ENCODE measurements at regions not wholly inside any gene's neighbourhood (a gene's known extent, or its start where the extent isn't known, plus 50 kb on each side); places are given as distances from the start of the nearest gene placed in this dataset.

DNA sequence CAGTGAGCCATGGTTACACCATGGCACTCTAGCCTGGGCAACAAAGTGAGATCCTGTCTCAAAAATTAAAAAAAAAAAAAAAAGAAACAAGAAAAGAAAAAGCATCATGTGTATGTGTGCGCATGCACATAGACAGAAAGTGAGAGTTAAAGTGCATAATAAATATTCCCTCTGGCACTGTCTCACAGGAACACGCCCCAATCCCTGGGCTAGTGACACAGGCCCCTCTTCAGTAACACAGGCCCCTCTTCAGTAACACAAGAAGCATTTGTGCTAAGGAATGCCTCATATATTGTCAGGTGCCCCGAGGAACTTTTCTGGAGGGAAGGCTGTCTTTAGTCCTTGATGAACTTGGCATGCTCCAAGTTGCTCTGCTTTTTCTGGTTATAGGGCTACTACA, 57.5 kb downstream of the RPL27A start:
- no peak for DNase-seq

- no peak for DNase-seq
Measured at GRCh38 chr11:8744423-8744822, 61.8 kb downstream of the RPL27A start.

DNA sequence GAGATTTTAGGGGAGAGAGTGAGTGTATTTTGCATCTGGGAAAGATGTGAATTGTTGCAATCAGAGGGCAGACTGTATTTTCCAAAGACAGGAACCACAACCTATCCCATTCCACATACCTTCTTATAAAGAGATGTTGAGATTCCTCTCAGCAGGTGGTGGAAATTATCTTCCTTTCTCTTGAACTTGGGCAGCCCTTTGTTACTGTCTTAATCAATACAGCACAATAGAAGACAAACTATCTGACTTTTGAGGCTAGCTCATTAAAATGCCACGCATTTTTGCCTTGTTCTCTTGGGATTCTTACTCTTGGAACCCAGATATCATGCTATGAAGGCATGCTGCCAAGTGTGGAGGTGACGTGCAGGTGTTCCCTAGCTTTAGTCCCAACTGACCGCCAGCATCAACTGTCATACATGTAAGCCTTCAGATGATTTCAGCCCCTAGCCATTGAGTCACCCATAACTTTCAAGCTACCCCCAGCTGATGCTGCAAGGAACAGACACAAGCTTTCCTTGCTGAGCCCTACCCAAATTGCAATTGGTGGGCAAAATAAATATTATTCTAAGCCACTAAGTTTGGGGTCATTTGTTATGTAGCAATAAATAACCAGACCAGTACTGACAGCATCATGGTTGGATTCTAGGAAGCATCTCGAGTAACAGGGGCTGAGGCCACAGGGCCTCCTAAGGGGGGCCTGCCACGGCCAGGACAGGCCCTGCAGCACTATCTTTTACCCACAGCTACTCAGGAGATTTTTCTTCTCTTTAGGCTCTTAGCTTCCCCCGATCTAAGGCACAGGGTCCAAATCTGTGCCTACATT, 63.0 kb downstream of the RPL27A start:
- no peak for DNase-seq

GRCh38 chr11:8746331-8746974, 63.9 kb downstream of the RPL27A start:
- no peak for DNase-seq

GRCh38 chr11:8747173-8747572, 64.6 kb downstream of the RPL27A start:
- no peak for DNase-seq

DNA sequence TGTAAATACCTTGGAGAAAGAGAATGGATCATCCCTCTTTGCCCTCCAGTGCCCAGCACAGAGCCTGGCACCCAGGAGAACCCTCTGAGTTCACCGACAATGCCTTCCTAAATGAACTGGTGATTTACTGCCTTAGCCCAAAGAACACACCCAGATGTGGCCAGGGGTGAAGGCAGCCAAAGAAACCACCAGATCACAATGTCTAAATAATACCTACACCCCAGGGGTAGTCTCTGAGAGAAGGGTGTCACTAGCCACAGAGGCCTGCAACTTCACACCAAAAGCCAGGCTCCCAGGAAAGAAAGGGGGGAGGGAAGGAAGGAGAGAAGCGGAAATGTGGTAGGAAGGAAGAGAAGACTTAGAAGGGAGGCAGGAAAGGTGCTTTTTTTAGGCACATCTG, 65.7 kb downstream of the RPL27A start:
- DNase-seq, result no peak

GRCh38 chr11:8749202-8749601, 66.6 kb downstream of the RPL27A start:
- no peak for DNase-seq

GRCh38 chr11:8754241-8754640, 71.6 kb downstream of the RPL27A start:
- peak; percentile 12 for DNase-seq

DNA sequence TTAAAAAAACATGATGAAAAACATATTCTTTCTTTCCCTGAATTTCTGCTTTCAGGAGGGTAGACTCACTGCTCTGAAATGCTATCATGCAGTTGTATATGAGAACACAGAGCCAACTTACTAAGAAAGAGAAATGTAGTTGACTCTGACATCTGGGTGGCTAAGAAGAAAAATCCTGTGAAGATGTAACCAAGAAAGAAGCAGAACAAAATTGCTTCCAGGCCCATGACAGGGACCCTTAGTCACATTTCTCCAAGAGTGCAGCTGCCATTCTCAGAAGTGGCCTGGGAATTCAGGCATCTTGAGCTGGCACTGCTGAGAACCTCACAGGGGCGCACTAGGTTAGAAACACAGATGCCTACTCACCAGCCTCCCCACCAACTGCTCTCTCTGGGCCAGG, 73.6 kb downstream of the RPL27A start:
- DNase-seq, result no peak

- no peak for DNase-seq
Measured at GRCh38 chr11:8757047-8757446, 74.5 kb downstream of the RPL27A start.

DNA sequence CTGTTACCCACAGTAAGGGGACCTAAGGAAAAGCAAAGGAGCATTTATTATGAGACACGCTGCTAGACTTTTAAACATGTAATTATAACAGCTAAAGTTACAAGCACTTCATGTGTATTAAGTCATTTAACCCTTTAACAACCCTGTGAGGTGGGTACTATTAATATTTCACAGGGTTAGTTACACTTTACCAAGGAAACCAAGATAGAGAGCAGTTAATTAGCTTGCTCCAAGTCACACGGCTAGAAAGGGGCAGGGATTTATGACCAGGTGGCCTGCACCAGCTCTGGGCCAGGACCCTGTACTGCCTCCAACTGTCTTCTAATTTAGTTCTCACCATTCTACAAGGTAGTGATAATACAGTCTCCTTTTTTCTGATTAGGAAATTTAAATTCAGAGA, 74.9 kb downstream of the RPL27A start:
- no peak for DNase-seq

DNA sequence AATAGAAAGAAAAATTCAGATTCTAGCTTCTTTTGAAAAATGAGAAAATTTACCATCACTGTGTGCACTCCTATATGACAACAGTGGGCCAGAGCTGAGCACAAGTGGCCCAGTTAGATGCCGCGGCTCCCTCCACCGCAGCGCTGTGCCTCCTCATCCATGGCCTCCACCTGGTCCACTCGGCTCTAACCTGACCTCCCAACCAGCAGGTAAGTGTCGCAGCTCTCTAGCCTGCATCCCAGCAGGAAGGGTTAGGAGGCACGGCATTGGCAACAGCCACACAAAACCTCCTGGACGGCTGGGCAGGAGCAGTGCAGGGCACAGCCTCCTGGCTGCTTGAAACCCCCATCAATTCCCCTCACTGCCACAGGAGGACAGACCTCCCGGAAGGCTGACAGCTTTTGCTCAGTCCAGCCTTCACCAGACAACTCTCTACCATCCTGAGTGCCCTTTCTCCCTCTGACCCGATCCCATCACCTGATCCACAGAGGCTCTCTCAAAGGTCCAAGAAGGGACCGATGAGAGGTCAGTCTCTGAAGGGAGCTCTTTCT, 76.1 kb downstream of the RPL27A start:
- no peak for DNase-seq

- DNase-seq, result no peak
Measured at GRCh38 chr11:8759634-8760033, 77.0 kb downstream of the RPL27A start.

- DNase-seq, result peak; percentile 67
Measured at GRCh38 chr11:8760896-8761295, 78.3 kb downstream of the RPL27A start.

DNA sequence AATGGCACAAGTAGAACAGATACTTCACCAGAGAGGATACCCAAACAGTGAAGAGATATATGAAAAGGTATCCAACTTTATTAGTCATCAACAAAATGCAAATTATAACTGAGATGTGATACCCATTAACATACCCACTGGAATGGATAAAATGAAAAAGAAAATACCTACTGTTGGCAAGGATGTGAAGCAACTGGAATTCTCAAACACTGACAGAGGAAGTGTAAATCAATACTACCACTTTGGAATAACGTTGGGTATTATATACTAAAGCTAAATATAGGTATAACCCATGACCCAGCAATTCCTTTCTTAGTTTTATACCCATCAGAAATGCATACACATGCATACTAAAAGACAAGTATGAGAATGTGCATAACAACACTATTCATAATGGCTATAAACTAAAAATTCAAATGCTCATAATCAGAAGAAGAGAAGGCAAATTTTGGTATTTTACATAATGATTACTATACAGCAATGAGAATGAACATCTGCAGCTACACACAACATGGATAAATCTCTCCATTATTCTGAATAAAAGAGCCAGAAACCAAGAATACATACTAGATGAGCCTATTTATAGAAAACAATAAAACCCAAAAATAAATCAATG, 80.6 kb downstream of the RPL27A start:
- DNase-seq, result no peak

GRCh38 chr11:8765294-8765693, 82.7 kb downstream of the RPL27A start:
- no peak for DNase-seq

DNA sequence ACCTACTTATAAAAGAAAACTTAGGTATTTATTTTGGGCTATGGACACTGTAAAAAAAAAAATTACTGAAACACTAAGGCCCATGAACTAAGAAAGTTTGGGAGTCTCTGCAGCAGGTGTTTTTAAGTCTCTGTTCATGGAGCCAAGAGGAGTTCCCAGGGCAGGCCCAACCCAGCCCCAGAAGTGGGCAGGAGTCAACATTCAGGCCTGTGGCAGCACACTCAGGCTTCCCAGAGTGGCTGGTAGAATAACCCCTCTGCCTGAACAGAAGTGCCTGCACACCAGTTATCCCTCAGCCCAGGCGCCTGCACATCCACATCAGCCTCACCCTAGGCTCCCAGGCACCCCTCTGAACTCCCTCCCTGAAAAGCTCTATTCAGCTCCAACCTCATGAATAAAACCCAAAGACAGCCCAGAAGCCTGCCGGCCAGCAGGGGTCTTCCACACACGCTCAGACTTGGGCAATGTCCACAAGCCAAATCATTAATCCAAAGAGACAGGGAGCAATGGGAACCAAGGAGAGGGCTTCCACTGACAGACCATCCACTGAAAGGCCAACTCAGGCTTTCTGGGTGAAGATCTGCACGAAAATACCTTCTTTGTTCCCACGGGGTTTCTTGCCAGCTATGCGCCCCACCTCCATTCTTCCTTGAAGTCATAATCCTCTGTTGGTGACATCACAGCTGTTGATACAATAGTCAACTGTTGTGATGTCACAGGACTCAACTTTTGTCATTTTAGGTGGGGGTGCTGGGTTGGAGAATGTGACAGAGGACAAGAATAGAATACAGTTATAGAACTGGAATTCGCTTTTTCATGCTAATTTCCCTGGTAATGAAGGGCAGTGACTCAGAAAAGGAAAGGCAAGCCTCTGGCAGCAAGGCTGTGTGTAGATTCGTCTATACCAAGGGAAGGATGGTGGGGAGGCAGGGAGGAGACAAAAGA, 83.7 kb downstream of the RPL27A start:
- DNase-seq, result no peak

GRCh38 chr11:8766988-8767374, 84.4 kb downstream of the RPL27A start:
- DNase-seq, result no peak

DNA sequence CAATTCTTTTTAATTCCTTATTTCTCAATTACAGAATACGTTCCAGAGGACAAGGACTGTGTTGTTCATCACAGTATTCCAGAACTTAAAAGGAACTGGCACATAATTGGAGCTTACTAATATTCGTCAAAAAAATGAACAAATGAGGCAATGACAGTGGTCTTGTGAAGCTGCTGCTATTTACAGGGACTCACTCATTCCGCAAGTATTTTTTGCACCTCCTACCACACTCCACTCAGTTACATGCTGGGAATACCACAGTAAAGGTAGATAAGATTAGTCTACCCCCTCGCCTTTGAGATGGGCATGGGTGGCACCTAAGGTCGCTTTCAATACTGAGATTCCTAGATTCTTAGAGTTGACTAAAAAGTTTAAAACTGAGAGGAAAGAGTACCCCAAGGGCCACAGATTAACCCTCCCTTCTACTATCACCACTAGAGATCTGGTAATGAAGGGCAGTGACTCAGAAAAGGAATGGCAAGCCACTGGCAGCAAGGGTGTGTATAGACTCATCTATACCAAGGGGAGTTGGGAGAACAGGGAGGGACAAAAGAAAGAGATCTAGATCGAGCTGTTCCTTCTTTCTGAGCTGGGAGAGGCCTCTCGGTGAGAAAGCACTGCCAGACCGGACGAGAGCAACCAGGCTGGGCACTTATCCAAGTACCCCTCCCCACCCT, 85.0 kb downstream of the RPL27A start:
- no peak for DNase-seq

- no peak for DNase-seq
Measured at GRCh38 chr11:8768625-8769333, 86.2 kb downstream of the RPL27A start.

All from MV-4-11 (cell line).